WTC11 (cell line): ENCODE measurements at regions not wholly inside any gene's neighbourhood (a gene's known extent, or its start where the extent isn't known, plus 50 kb on each side); places are given as distances from the start of the nearest gene placed in this dataset.

ENCODE experiments used
- ATAC-seq: fragments of 200-7000 bp; cut with Tn5 transposase; 2 replicates; pipeline ENCODE4 v1.10.0; 2021; ENCODE audit warnings: mild to moderate bottlenecking, moderate library complexity
- CTCF ChIA-PET: fragments of 300-600 bp; sonication (Branson Sonifier 250); formaldehyde crosslinking; loops from one replicate; lab custom pipeline; 2021; ENCODE audit warnings: antibody characterized with exemption; lab: Charles Lee
- POLR2A ChIA-PET: fragments of 350-600 bp; sonication (Branson Sonifier 250); formaldehyde crosslinking; loops from one replicate; lab custom pipeline; 2021; ENCODE audit warnings: antibody characterized with exemption; lab: Charles Lee
- DNase-seq: peaks from one replicate; pipeline ENCODE4 v3.0.0; 2021; ENCODE audit warnings: low spot score
- H3K27ac Mint-ChIP-seq: 2 replicates; pipeline ENCODE4 v1.8.0; 2021; ENCODE audit warnings: mixed read lengths
- H3K27me3 Mint-ChIP-seq: 2 replicates; pipeline ENCODE4 v1.8.0; 2021; ENCODE audit warnings: low read depth, mild to moderate bottlenecking, moderate library complexity, mixed read lengths
- H3K36me3 Mint-ChIP-seq: 2 replicates; pipeline ENCODE4 v1.8.0; 2021; ENCODE audit warnings: mixed read lengths
- H3K4me1 Mint-ChIP-seq: 2 replicates; pipeline ENCODE4 v1.8.0; 2022; ENCODE audit warnings: mixed read lengths
- H3K4me3 Mint-ChIP-seq: 2 replicates; pipeline ENCODE4 v1.8.0; 2021; ENCODE audit warnings: mild to moderate bottlenecking, moderate library complexity, mixed read lengths
- H3K9me3 Mint-ChIP-seq: 2 replicates; pipeline ENCODE4 v1.8.0; 2021; ENCODE audit warnings: mixed read lengths
- AFF4 ChIP-seq: sonication (generic); formaldehyde crosslinking; IDR thresholded peaks from 2 replicates; pipeline ENCODE4 v1.8.1; 2023; ENCODE audit warnings: mild to moderate bottlenecking, missing genetic modification reagents, borderline replicate concordance
- ELF4 ChIP-seq: sonication (generic); formaldehyde crosslinking; IDR thresholded peaks from 2 replicates; pipeline ENCODE4 v1.8.1; 2022; ENCODE audit warnings: low read depth, mild to moderate bottlenecking, moderate library complexity, missing genetic modification reagents
- ETV6 ChIP-seq: sonication (generic); formaldehyde crosslinking; IDR thresholded peaks from 2 replicates; pipeline ENCODE4 v1.8.1; 2022; ENCODE audit warnings: mild to moderate bottlenecking, missing genetic modification reagents
- FOXK1 ChIP-seq: sonication (generic); formaldehyde crosslinking; IDR thresholded peaks from 2 replicates; pipeline ENCODE4 v1.8.0; 2022; ENCODE audit warnings: mild to moderate bottlenecking, moderate library complexity, missing genetic modification reagents
- IRF1 ChIP-seq: sonication (generic); formaldehyde crosslinking; IDR thresholded peaks from 2 replicates; pipeline ENCODE4 v1.8.0; 2023; ENCODE audit warnings: missing genetic modification reagents
- JUN ChIP-seq: sonication (generic); formaldehyde crosslinking; IDR thresholded peaks from 2 replicates; pipeline ENCODE4 v1.8.0; 2023; ENCODE audit warnings: mild to moderate bottlenecking, missing genetic modification reagents
- PRRX2 ChIP-seq: fragments of 250-450 bp; sonication (Bioruptor Pico); IDR thresholded peaks from 2 replicates; pipeline ENCODE4 v1.8.0; 2021; ENCODE audit warnings: mild to moderate bottlenecking
- RELA ChIP-seq: sonication (generic); formaldehyde crosslinking; IDR thresholded peaks from 2 replicates; pipeline ENCODE4 v1.8.1; 2022; ENCODE audit warnings: missing genetic modification reagents, mild to moderate bottlenecking, borderline replicate concordance
- SMAD3 ChIP-seq: sonication (generic); formaldehyde crosslinking; IDR thresholded peaks from 2 replicates; pipeline ENCODE4 v1.8.0; 2022; ENCODE audit warnings: missing genetic modification reagents, mild to moderate bottlenecking, borderline replicate concordance
- SMAD4 ChIP-seq: sonication (generic); formaldehyde crosslinking; IDR thresholded peaks from 2 replicates; pipeline ENCODE4 v1.8.0; 2022; ENCODE audit warnings: mild to moderate bottlenecking, missing genetic modification reagents
- USF1 ChIP-seq: sonication (generic); formaldehyde crosslinking; IDR thresholded peaks from 2 replicates; pipeline ENCODE4 v1.8.0; 2022; ENCODE audit warnings: mild to moderate bottlenecking, missing genetic modification reagents
- ZNF232 ChIP-seq: sonication (generic); formaldehyde crosslinking; IDR thresholded peaks from 2 replicates; pipeline ENCODE4 v1.8.0; 2022; ENCODE audit warnings: mild to moderate bottlenecking, missing genetic modification reagents
- ZNF425 ChIP-seq: fragments of 250-450 bp; sonication (Bioruptor Pico); conservative IDR thresholded peaks from 2 replicates; pipeline ENCODE4 v1.9.0; 2021; ENCODE audit warnings: mild to moderate bottlenecking
- ZNF512 ChIP-seq: sonication (generic); formaldehyde crosslinking; IDR thresholded peaks from 2 replicates; pipeline ENCODE4 v1.8.1; 2022; ENCODE audit warnings: missing genetic modification reagents, borderline replicate concordance
- ZNF532 ChIP-seq: fragments of 250-450 bp; sonication (Bioruptor Pico); IDR thresholded peaks from 2 replicates; pipeline ENCODE4 v1.9.0; 2021; ENCODE audit warnings: mild to moderate bottlenecking, borderline replicate concordance
- ZNF671 ChIP-seq: fragments of 250-450 bp; sonication (Bioruptor Pico); IDR thresholded peaks from 2 replicates; pipeline ENCODE4 v1.8.0; 2021; ENCODE audit warnings: mild to moderate bottlenecking

GRCh38 chr2:18411626-18412025 lies 148.8 kb downstream of the RDH14 start (continued):
- TF ChIP-seq AFF4 (CRISPR knock-in tag), result no peak
- TF ChIP-seq ZNF671, result no peak

- DNase-seq (no peak), ATAC-seq (no peak)
- Mint-ChIP-seq H3K9me3 (no peaks in the 10 kb centered on the region), H3K4me3 (no peak overlapping the region), H3K36me3 (no peaks in the 10 kb centered on the region), H3K4me1 (peaks cover 6% of the 10 kb centered on the region), H3K27ac (no peak overlapping the region), H3K27me3 (no peaks in the 10 kb centered on the region)
- CTCF ChIA-PET, result interaction anchor here (1.7 kb wide), 1 partner anchor 23 kb away, joined by 6 read pairs; no protein-coding TSS in a partner anchor
- POLR2A ChIA-PET, result no interaction called here
- TF ChIP-seq ZNF425 (CRISPR knock-in tag), result no peak
- TF ChIP-seq FOXK1 (CRISPR knock-in tag), result no peak
- TF ChIP-seq ZNF512 (CRISPR knock-in tag), result no peak
- no peak for TF ChIP-seq SMAD3 (CRISPR knock-in tag)
- no peak for TF ChIP-seq JUN (CRISPR knock-in tag)
- no peak for TF ChIP-seq PRRX2 (CRISPR knock-in tag)
- TF ChIP-seq SMAD4 (CRISPR knock-in tag), result no peak
- TF ChIP-seq IRF1, result no peak
- TF ChIP-seq ELF4 (CRISPR knock-in tag), result no peak
- TF ChIP-seq ZNF532 (CRISPR knock-in tag), result no peak
- no peak for TF ChIP-seq RELA (CRISPR knock-in tag)
- TF ChIP-seq ETV6 (CRISPR knock-in tag), result no peak
- no peak for TF ChIP-seq ZNF232 (CRISPR knock-in tag)
- no peak for TF ChIP-seq USF1 (CRISPR knock-in tag)
Observed at GRCh38 chr2:18410543-18410942, 149.9 kb downstream of the RDH14 start.
